ENCODE measurements at regions not wholly inside any gene's neighbourhood (a gene's known extent, or its start where the extent isn't known, plus 50 kb on each side); places are given as distances from the start of the nearest gene placed in this dataset.

- Histone ChIP-seq H3K27ac (no peak overlapping the region), H3K4me1 (no peaks in the 10 kb centered on the region), H3K9me3 (no peaks in the 10 kb centered on the region), H3K36me3 (no peaks in the 10 kb centered on the region), H3K4me3 (no peak overlapping the region), H3K27me3 (no peaks in the 10 kb centered on the region)
- TF ChIP-seq CTCF (IDR thresholded peaks at IDR 0.05), result no peak
- no peak for TF ChIP-seq EP300 (IDR thresholded peaks at IDR 0.05)
- TF ChIP-seq POLR2A (IDR thresholded peaks at IDR 0.05), result no peak
- no peak for TF ChIP-seq POLR2AphosphoS5 (IDR thresholded peaks at IDR 0.05)
- WGBS, result 80% methylated on average over 1 of the region's 1 CpG
- no peak for DNase-seq (ENCODE audit: low spot score in 2 of 2)
Observed at GRCh38 chr1:82401116-82401515, 600.4 kb downstream of the ADGRL2 start.

DNA sequence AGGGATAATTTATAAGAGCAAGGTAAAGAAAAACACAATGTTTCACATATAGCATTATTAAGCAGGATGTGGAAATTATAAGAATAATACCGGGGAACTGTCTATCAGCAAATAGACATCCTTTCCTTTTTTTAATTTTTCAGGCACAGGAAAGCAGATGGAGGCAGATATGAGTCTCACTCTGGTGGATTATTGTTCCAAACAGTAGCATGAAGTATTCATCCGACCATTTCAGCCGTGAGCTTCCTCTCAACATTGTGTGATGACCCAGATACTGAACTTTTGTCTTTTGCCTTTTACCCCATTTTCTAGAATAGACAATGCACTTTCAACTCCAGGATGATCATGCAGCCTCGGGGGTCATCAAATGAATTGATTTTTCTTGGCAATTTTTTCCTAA is 599.8 kb downstream of the ADGRL2 start:
- TF ChIP-seq EP300 (IDR thresholded peaks at IDR 0.05) (no peak), CTCF (IDR thresholded peaks at IDR 0.05) (no peak), POLR2A (IDR thresholded peaks at IDR 0.05) (no peak), POLR2AphosphoS5 (IDR thresholded peaks at IDR 0.05) (no peak)
- WGBS, result 64% methylated on average over 4 of the region's 4 CpGs
- Histone ChIP-seq H3K4me1 (no peaks in the 10 kb centered on the region), H3K27me3 (no peaks in the 10 kb centered on the region), H3K4me3 (no peak overlapping the region), H3K36me3 (no peaks in the 10 kb centered on the region), H3K27ac (no peak overlapping the region), H3K9me3 (no peaks in the 10 kb centered on the region)
- DNase-seq (ENCODE audit: low spot score in 2 of 2), result no peak

DNA sequence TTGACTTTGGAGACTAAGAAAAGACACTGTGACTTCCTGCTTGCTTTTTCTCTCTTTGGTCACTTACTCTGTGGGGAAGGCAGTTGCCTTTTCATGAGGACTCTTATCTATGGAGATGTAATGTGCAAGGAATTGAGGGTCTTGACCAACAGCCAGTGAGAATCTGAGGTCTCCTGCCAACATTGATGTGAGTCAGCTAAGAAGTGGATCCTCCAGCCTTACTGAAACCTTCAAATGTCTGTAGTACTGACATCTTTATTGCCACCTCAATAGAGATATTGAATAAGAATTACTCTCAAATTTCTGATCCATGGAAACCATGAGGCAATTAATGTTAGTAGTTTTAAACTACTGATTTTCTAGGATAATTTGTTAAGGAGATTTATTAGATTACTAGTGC is 598.4 kb downstream of the ADGRL2 start:
- TF ChIP-seq EP300 (IDR thresholded peaks at IDR 0.05), result no peak
- TF ChIP-seq POLR2A (IDR thresholded peaks at IDR 0.05), result no peak
- no peak for TF ChIP-seq CTCF (IDR thresholded peaks at IDR 0.05)
- no peak for TF ChIP-seq POLR2AphosphoS5 (IDR thresholded peaks at IDR 0.05)

DNA sequence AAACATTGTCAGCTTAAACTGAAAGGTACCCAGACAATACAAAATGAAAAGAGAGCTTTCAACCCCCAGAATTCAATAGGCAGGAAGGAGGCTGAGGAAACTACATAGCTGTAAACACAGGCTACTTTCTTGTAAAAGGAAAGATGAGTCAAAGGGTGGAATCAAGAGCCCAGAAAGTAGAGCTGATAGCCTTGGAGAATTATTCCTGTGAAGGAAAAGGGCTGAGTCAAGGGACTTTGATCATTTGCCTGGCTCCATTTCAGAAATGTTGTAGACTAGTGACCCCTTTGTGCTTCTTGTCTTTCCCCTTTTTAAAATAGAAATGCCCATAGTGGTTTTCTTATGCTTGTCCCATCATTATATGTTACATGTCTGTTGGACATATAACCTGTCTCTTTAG is 597.6 kb downstream of the ADGRL2 start:
- no peaks in the 10 kb centered on the region for H3K9me3 ChIP-seq
- no peak for TF ChIP-seq EP300 (IDR thresholded peaks at IDR 0.05)
- TF ChIP-seq POLR2AphosphoS5 (IDR thresholded peaks at IDR 0.05), result no peak
- TF ChIP-seq POLR2A (IDR thresholded peaks at IDR 0.05), result no peak
- no peak for DNase-seq (ENCODE audit: low spot score in 2 of 2)
- H3K27ac ChIP-seq, result no peak overlapping the region
- H3K4me3 ChIP-seq, result no peak overlapping the region
- no peaks in the 10 kb centered on the region for H3K36me3 ChIP-seq
- H3K4me1 ChIP-seq, result no peaks in the 10 kb centered on the region
- H3K27me3 ChIP-seq, result no peaks in the 10 kb centered on the region

More for the DNA sequence above, 598.4 kb downstream of the ADGRL2 start:
- no peak overlapping the region for H3K27ac ChIP-seq
- no peak overlapping the region for H3K4me3 ChIP-seq
- H3K27me3 ChIP-seq, result no peaks in the 10 kb centered on the region
- no peaks in the 10 kb centered on the region for H3K4me1 ChIP-seq
- no peaks in the 10 kb centered on the region for H3K9me3 ChIP-seq
- H3K36me3 ChIP-seq, result no peaks in the 10 kb centered on the region
- no peak for DNase-seq (ENCODE audit: low spot score in 2 of 2)

DNA sequence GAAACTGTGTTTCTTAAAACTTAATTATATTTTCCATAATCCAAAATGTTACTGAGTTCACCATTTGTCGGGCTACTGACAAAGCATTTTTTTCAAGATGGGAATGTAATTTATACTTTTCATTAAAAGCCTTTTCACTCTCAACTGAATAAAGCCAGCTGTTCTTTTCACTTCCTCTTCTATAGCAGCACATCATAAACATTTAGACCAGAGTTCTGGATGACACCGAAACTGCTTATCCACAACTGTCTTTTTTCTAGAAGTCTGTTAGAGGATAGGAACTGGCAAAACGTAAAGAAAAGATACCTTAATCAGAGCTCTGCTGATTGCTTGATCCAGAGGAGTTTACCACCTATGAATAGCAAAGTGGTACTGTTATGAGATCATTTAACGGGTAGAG is 594.7 kb downstream of the ADGRL2 start:
- no peaks in the 10 kb centered on the region for H3K27me3 ChIP-seq
- no peaks in the 10 kb centered on the region for H3K9me3 ChIP-seq
- no peaks in the 10 kb centered on the region for H3K4me1 ChIP-seq
- no peak for DNase-seq (ENCODE audit: low spot score in 2 of 2)
- no peak for TF ChIP-seq EP300 (IDR thresholded peaks at IDR 0.05)
- TF ChIP-seq CTCF (IDR thresholded peaks at IDR 0.05), result no peak
- TF ChIP-seq POLR2A (IDR thresholded peaks at IDR 0.05), result no peak
- no peak for TF ChIP-seq POLR2AphosphoS5 (IDR thresholded peaks at IDR 0.05)
- H3K27ac ChIP-seq, result no peak overlapping the region
- H3K4me3 ChIP-seq, result no peak overlapping the region
- 67% methylated on average over 4 of the region's 4 CpGs for WGBS
- H3K36me3 ChIP-seq, result no peaks in the 10 kb centered on the region

GRCh38 chr1:82392946-82393345 is 592.2 kb downstream of the ADGRL2 start:
- no peaks in the 10 kb centered on the region for H3K36me3 ChIP-seq
- H3K27me3 ChIP-seq, result no peaks in the 10 kb centered on the region
- no peak overlapping the region for H3K4me3 ChIP-seq
- H3K9me3 ChIP-seq, result no peaks in the 10 kb centered on the region
- H3K4me1 ChIP-seq, result no peaks in the 10 kb centered on the region
- 71% methylated on average over 1 of the region's 1 CpG for WGBS
- no peak for DNase-seq (ENCODE audit: low spot score in 2 of 2)
- TF ChIP-seq CTCF (IDR thresholded peaks at IDR 0.05), result no peak
- no peak for TF ChIP-seq POLR2AphosphoS5 (IDR thresholded peaks at IDR 0.05)
- no peak for TF ChIP-seq EP300 (IDR thresholded peaks at IDR 0.05)
- TF ChIP-seq POLR2A (IDR thresholded peaks at IDR 0.05), result no peak
- no peak overlapping the region for H3K27ac ChIP-seq

Measured in suprapubic skin (tissue), 4 donors.